ENCODE measurements at regions not wholly inside any gene's neighbourhood (a gene's known extent, or its start where the extent isn't known, plus 50 kb on each side); places are given as distances from the start of the nearest gene placed in this dataset.

GRCh38 chr6:10266061-10266460 lies 148.8 kb downstream of the TFAP2A start:
- DNase-seq (ENCODE audit: low spot score): no peak
- no peak overlapping the region for H3K27ac ChIP-seq (ENCODE audit: extremely low read length, insufficient read depth, low read length)
- H3K4me3 ChIP-seq (replicated peaks in 1 of 3; ENCODE audit: insufficient read depth in 1 of 3, low read depth in 2 of 3, low read length in 3 of 3): no peak overlapping the region
- TF ChIP-seq NR1H2 (CRISPR knock-in tag; IDR thresholded peaks at IDR 0.05; ENCODE audit: borderline replicate concordance, low read depth) (no peak), ZNF230 (CRISPR knock-in tag; IDR thresholded peaks at IDR 0.05) (no peak), ZNF720 (CRISPR knock-in tag; IDR thresholded peaks at IDR 0.05) (no peak)
- BruUV-seq (replicated peaks): no TSS peak
- H3K27me3 ChIP-seq (ENCODE audit: control insufficient read depth in 1 of 2, insufficient read depth in 2 of 2, low read length in 2 of 2): peaks cover 0 to 14% of the 10 kb centered on the region in 2 experiments; a peak in 2 of 5 replicates
- H3K9ac ChIP-seq (ENCODE audit: insufficient read depth, low read depth, low read length): no peak overlapping the region
- POLR2A ChIA-PET: no interaction called here
- no peaks in the 10 kb centered on the region for H3K36me3 ChIP-seq (replicated peaks in 1 of 2; ENCODE audit: control insufficient read depth in 1 of 2, insufficient read depth in 2 of 2, low read length in 2 of 2)
- intact Hi-C loops (cut with micrococcal nuclease; ENCODE audit: unreplicated experiment): no loop called here
- no peak overlapping the region for H3K4me2 ChIP-seq (ENCODE audit: low read depth, low read length)
- H3K9me3 ChIP-seq (ENCODE audit: low read length): no peaks in the 10 kb centered on the region
- CTCF ChIA-PET (ENCODE audit: low intra/inter-chr PET ratio, low total read pairs): no interaction called here
- in situ Hi-C loops (cut with HindIII; ENCODE audit: extremely low pct_ligation_motif_present, low pct_unique_long_range_greater_than_20kb): no loop called here
- H3K4me1 ChIP-seq (ENCODE audit: insufficient read depth, low read length): no peaks in the 10 kb centered on the region
- no peak overlapping the region for H2AFZ ChIP-seq (ENCODE audit: low read length)
- ATAC-seq: no peak
- FAIRE-seq: no peak
- no peaks in the 10 kb centered on the region for H3K79me2 ChIP-seq (ENCODE audit: insufficient read depth, low read length)
- under 1% methylated on average over 2 of the region's 2 CpGs for WGBS (ENCODE audit: low lambda C conversion rate)
- H4K20me1 ChIP-seq (ENCODE audit: insufficient read depth, low read length): no peaks in the 10 kb centered on the region

GRCh38 chr6:10262505-10262904 lies 152.4 kb downstream of the TFAP2A start:
- no peaks in the 10 kb centered on the region for H3K36me3 ChIP-seq (replicated peaks in 1 of 2; ENCODE audit: control insufficient read depth in 1 of 2, insufficient read depth in 2 of 2, low read length in 2 of 2)
- in situ Hi-C loops (cut with HindIII; ENCODE audit: extremely low pct_ligation_motif_present, low pct_unique_long_range_greater_than_20kb): no loop called here
- no peak for FAIRE-seq
- no peak for ATAC-seq
- no peaks in the 10 kb centered on the region for H4K20me1 ChIP-seq (ENCODE audit: insufficient read depth, low read length)
- intact Hi-C loops (cut with micrococcal nuclease; ENCODE audit: unreplicated experiment): no loop called here
- H3K27me3 ChIP-seq (ENCODE audit: control insufficient read depth in 1 of 2, insufficient read depth in 2 of 2, low read length in 2 of 2): no peaks in the 10 kb centered on the region
- 4% methylated on average over 2 of the region's 2 CpGs for WGBS (ENCODE audit: low lambda C conversion rate)
- H2AFZ ChIP-seq (ENCODE audit: low read length): no peak overlapping the region
- no peaks in the 10 kb centered on the region for H3K4me1 ChIP-seq (ENCODE audit: insufficient read depth, low read length)
- no peaks in the 10 kb centered on the region for H3K9me3 ChIP-seq (ENCODE audit: low read length)
- H3K27ac ChIP-seq (ENCODE audit: extremely low read length, insufficient read depth, low read length): no peak overlapping the region
- no peak overlapping the region for H3K4me3 ChIP-seq (replicated peaks in 1 of 3; ENCODE audit: insufficient read depth in 1 of 3, low read depth in 2 of 3, low read length in 3 of 3)
- H3K79me2 ChIP-seq (ENCODE audit: insufficient read depth, low read length): no peaks in the 10 kb centered on the region
- DNase-seq (ENCODE audit: low spot score): no peak
- ChIA-PET CTCF (ENCODE audit: low intra/inter-chr PET ratio, low total read pairs) (no interaction called here), POLR2A (no interaction called here)
- TF ChIP-seq MAFK (conservative IDR thresholded peaks at IDR 0.05 in 1 of 2, IDR thresholded peaks at IDR 0.05 in 1 of 2; ENCODE audit: low read length in 2 of 2) (peak; percentile 53 to 79), MAFF (IDR thresholded peaks at IDR 0.05; ENCODE audit: low read depth, low read length) (peak; percentile 60), ZNF546 (CRISPR knock-in tag; conservative IDR thresholded peaks at IDR 0.05) (no peak)
- H3K9ac ChIP-seq (ENCODE audit: insufficient read depth, low read depth, low read length): no peak overlapping the region
- no peak overlapping the region for H3K4me2 ChIP-seq (ENCODE audit: low read depth, low read length)
- no TSS peak for BruUV-seq (replicated peaks)

Data from HepG2 (cell line).